Kidney (tissue), 13 donors: ENCODE measurements at regions not wholly inside any gene's neighbourhood (a gene's known extent, or its start where the extent isn't known, plus 50 kb on each side); places are given as distances from the start of the nearest gene placed in this dataset.

Experiments
- DNase-seq, 5 donors: peaks; one replicate each; pipeline ENCODE4 v3.0.0-alpha.2; 2013 to 2020
- FAIRE-seq: peaks from 2 replicates; lab custom pipeline; 2012; peaks lifted over from hg19 to GRCh38; lab: Jason Lieb, UNC
- H3K27ac ChIP-seq, 2 donors: one replicate each; pipeline ENCODE4 v1.7.0; 2013; ENCODE audit warnings: low read depth in 2 of 2, low read length in 2 of 2, inconsistent platforms in 1 of 2
- H3K27me3 ChIP-seq: one replicate; pipeline ENCODE4 v1.7.1; 2013; ENCODE audit warnings: low read length, inconsistent platforms; ENCODE audit not compliant: control insufficient read depth, insufficient read depth
- H3K36me3 ChIP-seq, 3 donors: one replicate each; pipeline versions ENCODE4 v1.7.0 to v1.7.1; 2013; ENCODE audit warnings: low read length in 3 of 3, control low read depth in 1 of 3, inconsistent platforms in 1 of 3; ENCODE audit not compliant: insufficient read depth in 3 of 3, control insufficient read depth in 2 of 3
- H3K4me1 ChIP-seq, 3 donors: one replicate each; pipeline versions ENCODE4 v1.7.0 to v1.7.1; 2013; ENCODE audit warnings: low read length in 3 of 3, inconsistent platforms in 1 of 3, low read depth in 1 of 3; ENCODE audit not compliant: control insufficient read depth in 2 of 3, insufficient read depth in 2 of 3
- H3K4me3 ChIP-seq, 3 donors: one replicate each; pipeline versions ENCODE4 v1.7.0 to v1.8.1; 2013; ENCODE audit warnings: low read length in 3 of 3, control low read depth in 1 of 3, inconsistent platforms in 1 of 3
- H3K9ac ChIP-seq, 3 donors: one replicate each; pipeline versions ENCODE4 v1.7.0 to v1.7.1; 2013; ENCODE audit warnings: low read length in 3 of 3, control low read depth in 1 of 3, inconsistent platforms in 1 of 3
- H3K9me3 ChIP-seq, 3 donors: one replicate each; pipeline versions ENCODE4 v1.7.0 to v1.7.1; 2013; ENCODE audit warnings: low read length in 3 of 3, control low read depth in 1 of 3, inconsistent platforms in 1 of 3; ENCODE audit not compliant: control insufficient read depth in 2 of 3, insufficient read depth in 1 of 3
- intact Hi-C: fragments of 100-400 bp; cut with DNase I; formaldehyde crosslinking; loops from one replicate; pipeline ENCODE4 v1.11.1; 2022
- TF ChIP-seq, protein P1 (sequence below): IDR thresholded peaks from 3 replicates; pipeline ENCODE4 v1.5.1; 2012; ENCODE audit warnings: mild to moderate bottlenecking, moderate library complexity, borderline replicate concordance; ENCODE audit not compliant: insufficient read depth; ENCODE audit errors: extremely low read depth
- donor health status: control.
- donor health status: control.
- donor health status: control.
- donor health status: control.
- donor health status: control.
- donor health status: DM: yes; HTN: yes; CAD: no.
- donor health status: Normal renal cell carcinoma (clear cell type).

DNA sequence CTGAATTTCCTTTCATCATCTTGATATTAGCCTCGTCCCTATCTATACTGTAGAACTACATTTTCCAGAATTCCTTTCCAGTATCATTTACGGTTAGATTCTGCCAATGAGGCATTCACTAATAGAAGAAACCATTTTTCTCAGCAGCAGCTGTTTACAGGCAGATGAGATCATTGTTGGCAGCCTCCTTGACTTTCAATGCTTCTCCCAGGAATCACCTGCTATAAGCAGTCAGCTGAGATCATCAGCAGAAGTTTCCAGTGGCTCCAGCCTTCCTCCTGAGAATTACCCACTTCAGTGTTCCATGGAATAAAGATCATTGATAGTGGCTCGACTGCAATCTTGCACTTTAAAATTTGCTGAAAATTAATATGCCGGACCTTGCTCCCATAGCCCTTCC, 157.3 kb upstream of the TET2 start:
- DNase-seq (no peak), FAIRE-seq (no peak)
- Histone ChIP-seq H3K9me3 (peaks cover 0 to 10% (median 0%) of the 10 kb centered on the region in 3 donors), H3K4me3 (no peak overlapping the region), H3K9ac (no peak overlapping the region), H3K36me3 (no peaks in the 10 kb centered on the region), H3K27ac (no peak overlapping the region), H3K27me3 (no peaks in the 10 kb centered on the region), H3K4me1 (no peaks in the 10 kb centered on the region)
- intact Hi-C loops, result no loop called here
- TF ChIP-seq, protein P1, sequence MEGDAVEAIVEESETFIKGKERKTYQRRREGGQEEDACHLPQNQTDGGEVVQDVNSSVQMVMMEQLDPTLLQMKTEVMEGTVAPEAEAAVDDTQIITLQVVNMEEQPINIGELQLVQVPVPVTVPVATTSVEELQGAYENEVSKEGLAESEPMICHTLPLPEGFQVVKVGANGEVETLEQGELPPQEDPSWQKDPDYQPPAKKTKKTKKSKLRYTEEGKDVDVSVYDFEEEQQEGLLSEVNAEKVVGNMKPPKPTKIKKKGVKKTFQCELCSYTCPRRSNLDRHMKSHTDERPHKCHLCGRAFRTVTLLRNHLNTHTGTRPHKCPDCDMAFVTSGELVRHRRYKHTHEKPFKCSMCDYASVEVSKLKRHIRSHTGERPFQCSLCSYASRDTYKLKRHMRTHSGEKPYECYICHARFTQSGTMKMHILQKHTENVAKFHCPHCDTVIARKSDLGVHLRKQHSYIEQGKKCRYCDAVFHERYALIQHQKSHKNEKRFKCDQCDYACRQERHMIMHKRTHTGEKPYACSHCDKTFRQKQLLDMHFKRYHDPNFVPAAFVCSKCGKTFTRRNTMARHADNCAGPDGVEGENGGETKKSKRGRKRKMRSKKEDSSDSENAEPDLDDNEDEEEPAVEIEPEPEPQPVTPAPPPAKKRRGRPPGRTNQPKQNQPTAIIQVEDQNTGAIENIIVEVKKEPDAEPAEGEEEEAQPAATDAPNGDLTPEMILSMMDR, result no peak

DNA sequence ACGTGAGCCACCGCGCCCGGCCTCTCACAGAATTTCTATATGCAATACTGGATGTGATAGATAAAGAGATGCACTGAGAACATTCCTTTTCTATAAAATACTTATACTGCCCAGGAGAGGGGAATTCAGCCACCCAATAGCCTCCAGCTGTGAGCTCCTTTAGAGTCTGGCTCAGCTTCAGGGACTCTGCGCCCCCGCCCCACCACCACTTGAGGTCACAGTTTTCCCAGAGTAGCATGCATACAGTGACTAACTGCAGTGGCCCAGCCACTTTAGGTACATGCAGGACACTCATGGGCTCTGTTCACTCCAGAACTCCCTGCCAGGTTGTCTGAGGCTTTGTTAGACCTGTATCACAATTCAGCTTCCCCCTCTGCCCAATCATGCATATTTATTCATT, 144.4 kb upstream of the TET2 start:
- Histone ChIP-seq H3K4me3 (no peak overlapping the region), H3K36me3 (no peaks in the 10 kb centered on the region), H3K9ac (no peak overlapping the region), H3K27ac (no peak overlapping the region), H3K9me3 (no peaks in the 10 kb centered on the region), H3K27me3 (no peaks in the 10 kb centered on the region), H3K4me1 (no peaks in the 10 kb centered on the region)
- intact Hi-C loops, result no loop called here
- TF ChIP-seq, protein P1, result no peak
- DNase-seq (peak in 1 of 5 donors; percentile 32), FAIRE-seq (no peak)

DNA sequence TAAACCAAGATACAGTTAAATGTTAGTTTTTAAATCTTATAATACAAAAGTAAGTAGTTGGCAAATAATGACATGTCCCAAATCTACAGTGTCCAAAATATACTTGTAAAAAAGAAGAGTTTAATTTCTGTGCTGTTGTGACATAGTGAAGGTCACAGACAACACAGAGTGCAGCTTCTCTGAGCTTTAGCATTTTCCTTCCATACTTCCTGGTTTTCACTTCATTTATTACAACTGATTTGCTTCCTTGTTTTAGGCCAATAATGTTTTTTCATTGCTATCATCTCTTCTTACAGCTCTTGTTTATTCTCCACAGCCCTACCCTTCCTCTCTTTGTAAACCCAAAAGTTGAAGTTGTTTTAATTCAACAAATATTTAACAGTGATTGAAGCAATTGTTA, 132.4 kb upstream of the TET2 start:
- Histone ChIP-seq H3K4me1 (no peaks in the 10 kb centered on the region), H3K36me3 (no peaks in the 10 kb centered on the region), H3K9me3 (no peaks in the 10 kb centered on the region), H3K9ac (no peak overlapping the region), H3K4me3 (no peak overlapping the region), H3K27ac (no peak overlapping the region), H3K27me3 (no peaks in the 10 kb centered on the region)
- TF ChIP-seq, protein P1, result no peak
- FAIRE-seq (no peak), DNase-seq (no peak)
- intact Hi-C loops, result no loop called here

DNA sequence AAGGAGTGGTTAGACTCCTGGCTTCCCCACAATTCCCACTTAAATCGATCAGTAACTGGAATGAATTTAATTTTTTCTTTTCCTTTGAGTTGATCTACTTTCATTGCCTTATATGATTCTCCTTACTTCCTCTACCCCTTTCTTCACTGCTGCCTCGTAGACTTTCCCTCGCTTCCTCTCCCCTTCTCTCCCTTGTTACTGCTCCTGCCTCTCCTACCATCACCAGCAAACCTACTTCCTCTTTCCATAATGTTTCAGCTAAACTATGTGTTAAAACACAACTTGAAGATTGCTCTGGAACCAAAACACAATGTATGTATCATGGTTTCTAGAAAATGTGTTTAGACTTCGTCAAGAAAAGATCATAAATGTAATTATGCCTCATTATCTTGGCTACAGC, 132.0 kb upstream of the TET2 start:
- TF ChIP-seq, protein P1, result no peak
- Histone ChIP-seq H3K4me1 (no peaks in the 10 kb centered on the region), H3K36me3 (no peaks in the 10 kb centered on the region), H3K4me3 (no peak overlapping the region), H3K27ac (no peak overlapping the region), H3K9me3 (no peaks in the 10 kb centered on the region), H3K9ac (no peak overlapping the region), H3K27me3 (no peaks in the 10 kb centered on the region)
- intact Hi-C loops, result no loop called here
- DNase-seq (no peak), FAIRE-seq (no peak)
